ENCODE measurements at regions not wholly inside any gene's neighbourhood (a gene's known extent, or its start where the extent isn't known, plus 50 kb on each side); places are given as distances from the start of the nearest gene placed in this dataset.
"Not testable (repeated sequence)": the region's sequence is repeated elsewhere in the genome, so short reads cannot be mapped to it uniquely, and the experiment has no call there.

- DNase-seq (ENCODE audit: low spot score); H3K27me3 Mint-ChIP-seq (ENCODE audit: low read depth); H3K4me3 Mint-ChIP-seq (ENCODE audit: low read depth); H3K9me3 Mint-ChIP-seq; H3K4me1 Mint-ChIP-seq (ENCODE audit: low read depth); intact Hi-C loops (cut with micrococcal nuclease); H3K27ac Mint-ChIP-seq; H3K36me3 Mint-ChIP-seq (ENCODE audit: low read depth): not testable (repeated sequence)
These were observed 57.4 kb upstream of the NUTM2D start for GRCh38 chr10:87300163-87300562.

GRCh38 chr10:87301466-87302115 is 56.0 kb upstream of the NUTM2D start:
- H3K9me3 Mint-ChIP-seq; H3K4me1 Mint-ChIP-seq (ENCODE audit: low read depth); H3K27me3 Mint-ChIP-seq (ENCODE audit: low read depth); H3K27ac Mint-ChIP-seq; intact Hi-C loops (cut with micrococcal nuclease); H3K4me3 Mint-ChIP-seq (ENCODE audit: low read depth); H3K36me3 Mint-ChIP-seq (ENCODE audit: low read depth): not testable (repeated sequence)
- DNase-seq (ENCODE audit: low spot score): peak; percentile 21

DNA sequence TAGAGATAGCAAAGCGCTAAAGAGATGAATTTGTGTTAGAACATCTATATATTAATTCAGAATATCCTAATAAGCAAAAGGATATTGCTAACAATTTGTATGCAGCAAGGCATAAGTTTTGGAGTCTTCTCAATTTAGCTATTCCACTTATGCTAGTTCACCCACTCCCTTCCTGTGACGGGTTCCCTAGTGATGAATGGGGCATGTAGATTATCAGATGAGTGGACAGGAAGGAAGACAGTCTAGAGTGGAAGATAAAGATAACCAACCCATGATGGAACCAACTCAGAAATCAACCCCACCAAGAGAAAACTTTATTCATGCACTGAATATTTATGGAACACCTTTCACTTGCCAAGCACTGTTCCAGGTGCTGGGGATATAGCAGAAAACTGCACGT is 55.4 kb upstream of the NUTM2D start:
- H3K27ac Mint-ChIP-seq; H3K9me3 Mint-ChIP-seq; DNase-seq (ENCODE audit: low spot score); H3K4me1 Mint-ChIP-seq (ENCODE audit: low read depth); H3K27me3 Mint-ChIP-seq (ENCODE audit: low read depth); H3K4me3 Mint-ChIP-seq (ENCODE audit: low read depth); intact Hi-C loops (cut with micrococcal nuclease); H3K36me3 Mint-ChIP-seq (ENCODE audit: low read depth): not testable (repeated sequence)

- intact Hi-C loops (cut with micrococcal nuclease); H3K9me3 Mint-ChIP-seq; H3K36me3 Mint-ChIP-seq (ENCODE audit: low read depth); DNase-seq (ENCODE audit: low spot score); H3K27me3 Mint-ChIP-seq (ENCODE audit: low read depth); H3K4me1 Mint-ChIP-seq (ENCODE audit: low read depth); H3K4me3 Mint-ChIP-seq (ENCODE audit: low read depth); H3K27ac Mint-ChIP-seq: not testable (repeated sequence)
These were observed 53.8 kb upstream of the NUTM2D start for GRCh38 chr10:87303707-87304106.

GRCh38 chr10:87306681-87307080 is 50.9 kb upstream of the NUTM2D start:
- intact Hi-C loops (cut with micrococcal nuclease); H3K36me3 Mint-ChIP-seq (ENCODE audit: low read depth); H3K27ac Mint-ChIP-seq; H3K4me3 Mint-ChIP-seq (ENCODE audit: low read depth); DNase-seq (ENCODE audit: low spot score); H3K9me3 Mint-ChIP-seq; H3K27me3 Mint-ChIP-seq (ENCODE audit: low read depth); H3K4me1 Mint-ChIP-seq (ENCODE audit: low read depth): not testable (repeated sequence)

All from activated T-helper 2 cell treated with anti-CD3 and anti-CD28 coated beads, Interferon-gamma antibody, Interleukin-2, Interleukin-4, amounts not matched to agents 10 μg/mL and 5 μg/mL and 100 μg/mL, durations not matched to agents 14 hours and 24 hours and 36 hours (primary cell).